ENCODE measurements at regions not wholly inside any gene's neighbourhood (a gene's known extent, or its start where the extent isn't known, plus 50 kb on each side); places are given as distances from the start of the nearest gene placed in this dataset.
"Not testable (repeated sequence)": the region's sequence is repeated elsewhere in the genome, so short reads cannot be mapped to it uniquely, and the experiment has no call there.

DNA sequence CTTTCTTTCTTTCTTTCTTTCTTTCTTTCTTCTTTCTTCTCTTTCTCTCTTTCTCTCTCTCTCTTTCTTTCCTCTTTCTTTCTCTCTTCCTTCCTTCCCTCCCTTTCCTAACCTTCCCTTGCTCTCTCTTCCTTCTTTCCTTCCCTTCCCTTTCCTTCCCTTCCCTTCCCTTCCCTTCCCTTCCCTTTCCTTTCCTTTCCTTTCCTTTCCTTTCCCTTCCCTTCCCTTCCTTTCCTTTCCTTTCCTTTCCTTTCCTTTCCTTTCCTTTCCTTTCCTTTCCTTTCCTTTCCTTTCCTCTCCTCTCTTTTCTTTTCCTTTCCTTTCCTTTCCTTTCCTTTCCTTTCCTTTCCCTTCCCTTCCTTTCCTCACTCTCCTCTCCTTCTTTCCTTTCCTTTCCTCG lies 5294.1 kb upstream of the TPTE start:
- not testable (repeated sequence) for TF ChIP-seq POLR2A (IDR thresholded peaks at IDR 0.05)
- TF ChIP-seq, protein P1, sequence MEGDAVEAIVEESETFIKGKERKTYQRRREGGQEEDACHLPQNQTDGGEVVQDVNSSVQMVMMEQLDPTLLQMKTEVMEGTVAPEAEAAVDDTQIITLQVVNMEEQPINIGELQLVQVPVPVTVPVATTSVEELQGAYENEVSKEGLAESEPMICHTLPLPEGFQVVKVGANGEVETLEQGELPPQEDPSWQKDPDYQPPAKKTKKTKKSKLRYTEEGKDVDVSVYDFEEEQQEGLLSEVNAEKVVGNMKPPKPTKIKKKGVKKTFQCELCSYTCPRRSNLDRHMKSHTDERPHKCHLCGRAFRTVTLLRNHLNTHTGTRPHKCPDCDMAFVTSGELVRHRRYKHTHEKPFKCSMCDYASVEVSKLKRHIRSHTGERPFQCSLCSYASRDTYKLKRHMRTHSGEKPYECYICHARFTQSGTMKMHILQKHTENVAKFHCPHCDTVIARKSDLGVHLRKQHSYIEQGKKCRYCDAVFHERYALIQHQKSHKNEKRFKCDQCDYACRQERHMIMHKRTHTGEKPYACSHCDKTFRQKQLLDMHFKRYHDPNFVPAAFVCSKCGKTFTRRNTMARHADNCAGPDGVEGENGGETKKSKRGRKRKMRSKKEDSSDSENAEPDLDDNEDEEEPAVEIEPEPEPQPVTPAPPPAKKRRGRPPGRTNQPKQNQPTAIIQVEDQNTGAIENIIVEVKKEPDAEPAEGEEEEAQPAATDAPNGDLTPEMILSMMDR (IDR thresholded peaks at IDR 0.05 in 8 of 11, conservative IDR thresholded peaks at IDR 0.05 in 3 of 11) = not testable (repeated sequence)

All from spleen (tissue), 7 donors.